ENCODE measurements at regions not wholly inside any gene's neighbourhood (a gene's known extent, or its start where the extent isn't known, plus 50 kb on each side); places are given as distances from the start of the nearest gene placed in this dataset.

GRCh38 chr5:4773827-4774317, 366.3 kb upstream of the ADAMTS16 start:
- no peak for DNase-seq

GRCh38 chr5:4777435-4777834, 362.7 kb upstream of the ADAMTS16 start:
- no peak for DNase-seq

- no peak for DNase-seq
Measured at GRCh38 chr5:4780633-4781032, 359.5 kb upstream of the ADAMTS16 start.

GRCh38 chr5:4781299-4781698, 358.8 kb upstream of the ADAMTS16 start:
- no peak for DNase-seq

GRCh38 chr5:4785971-4786370, 354.2 kb upstream of the ADAMTS16 start:
- no peak for DNase-seq

DNA sequence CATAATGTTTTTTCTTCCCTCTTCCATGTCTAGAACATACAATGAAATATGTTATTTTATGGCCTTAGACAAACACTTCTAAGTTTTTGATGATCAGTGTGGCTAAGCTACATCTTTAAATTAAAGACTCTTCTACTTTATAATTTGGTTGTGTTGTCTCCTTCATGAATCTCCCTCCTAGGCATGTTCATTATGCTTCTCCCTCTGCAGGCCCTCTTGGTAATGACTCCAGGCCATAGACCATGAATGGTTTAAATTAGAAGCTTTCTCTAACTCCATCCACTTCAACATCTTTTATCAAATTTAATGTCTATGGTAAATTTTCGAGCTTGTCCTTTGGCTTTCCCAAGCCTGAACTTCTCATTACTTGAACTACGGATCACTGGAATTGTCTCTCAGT, 342.7 kb upstream of the ADAMTS16 start:
- DNase-seq, result no peak

GRCh38 chr5:4802044-4802443, 338.1 kb upstream of the ADAMTS16 start:
- DNase-seq, result no peak

- no peak for DNase-seq
Measured at GRCh38 chr5:4804691-4805360, 335.3 kb upstream of the ADAMTS16 start.

- DNase-seq, result no peak
Measured at GRCh38 chr5:4815002-4815401, 325.1 kb upstream of the ADAMTS16 start.

DNA sequence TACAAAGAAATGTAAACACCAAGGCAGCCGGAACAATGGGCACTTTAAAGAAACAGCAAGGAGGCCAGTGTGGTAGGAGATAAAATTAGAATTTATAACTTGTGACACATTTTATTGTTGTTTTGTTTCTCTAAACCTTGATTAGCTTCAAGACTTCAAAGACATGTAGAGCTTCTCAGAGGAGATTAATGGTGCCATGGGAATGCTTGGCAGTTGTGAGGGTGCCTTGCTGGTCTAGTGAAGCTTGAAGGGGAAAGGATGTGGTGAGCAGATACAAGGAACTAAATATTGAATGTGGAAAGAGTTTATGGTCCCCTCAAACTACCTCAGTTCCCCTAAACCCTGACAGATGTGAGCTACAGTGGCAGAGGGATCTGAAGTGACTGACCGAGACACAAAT, 322.4 kb upstream of the ADAMTS16 start:
- no peak for DNase-seq

DNA sequence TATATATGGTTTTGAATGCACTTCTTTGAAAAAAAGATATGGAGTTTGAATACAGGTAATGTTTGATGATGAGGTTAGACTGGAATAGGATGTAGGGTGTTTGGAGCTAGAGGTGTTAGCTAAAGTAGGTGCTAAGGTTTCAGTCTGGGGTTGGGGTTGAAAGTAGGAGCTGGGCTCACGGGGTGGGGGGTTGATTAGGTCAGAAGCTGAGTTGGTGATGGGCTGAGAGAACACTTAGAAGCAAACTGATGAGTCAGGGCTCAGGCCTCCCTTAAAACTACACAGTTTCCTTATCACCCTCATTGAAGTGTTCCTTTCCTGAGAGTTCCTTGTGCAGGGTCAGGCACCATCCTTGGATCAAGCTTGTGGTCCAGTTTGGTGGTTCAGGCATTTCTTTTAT, 308.8 kb upstream of the ADAMTS16 start:
- no peak for DNase-seq

DNA sequence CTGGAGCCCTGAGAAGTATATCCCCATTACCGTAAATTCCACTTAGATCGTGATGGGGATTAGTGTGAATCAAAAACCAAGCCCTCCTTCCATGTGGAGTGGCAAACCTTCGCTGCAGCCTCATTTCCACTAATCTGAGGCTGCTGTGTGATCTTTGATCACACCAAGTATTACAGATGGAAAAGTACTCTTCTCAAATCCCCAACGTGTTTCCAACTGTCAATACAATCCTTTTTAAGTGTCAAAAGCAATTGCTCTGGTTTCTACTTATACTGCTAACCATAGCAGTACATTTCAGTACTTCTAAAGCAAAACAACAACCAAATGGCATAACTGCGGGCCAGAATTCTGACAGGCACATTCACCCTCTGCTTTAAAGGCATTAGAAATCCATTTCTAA, 307.7 kb upstream of the ADAMTS16 start:
- no peak for DNase-seq

- DNase-seq, result no peak
Measured at GRCh38 chr5:4833104-4833738, 306.9 kb upstream of the ADAMTS16 start.

- DNase-seq, result no peak
Measured at GRCh38 chr5:4837489-4838058, 302.6 kb upstream of the ADAMTS16 start.

DNA sequence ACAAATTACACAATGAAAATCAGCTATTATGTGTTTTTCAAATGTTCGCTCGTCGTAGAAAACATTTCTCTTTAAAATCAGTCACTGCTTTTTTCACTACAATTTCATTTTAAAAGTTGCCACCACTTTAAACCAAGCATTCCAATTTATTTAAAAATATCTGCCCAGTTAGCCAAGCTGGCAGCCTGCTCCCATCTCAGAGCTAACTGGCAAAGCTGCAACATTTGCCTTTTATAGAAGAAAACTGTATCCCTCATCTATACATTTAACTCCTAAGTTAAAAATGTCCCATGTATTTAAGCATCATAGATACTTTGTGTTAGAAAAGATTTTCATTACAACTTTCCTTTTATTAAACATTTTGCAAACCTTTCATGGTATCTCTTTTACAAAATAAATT, 294.9 kb upstream of the ADAMTS16 start:
- no peak for DNase-seq

DNA sequence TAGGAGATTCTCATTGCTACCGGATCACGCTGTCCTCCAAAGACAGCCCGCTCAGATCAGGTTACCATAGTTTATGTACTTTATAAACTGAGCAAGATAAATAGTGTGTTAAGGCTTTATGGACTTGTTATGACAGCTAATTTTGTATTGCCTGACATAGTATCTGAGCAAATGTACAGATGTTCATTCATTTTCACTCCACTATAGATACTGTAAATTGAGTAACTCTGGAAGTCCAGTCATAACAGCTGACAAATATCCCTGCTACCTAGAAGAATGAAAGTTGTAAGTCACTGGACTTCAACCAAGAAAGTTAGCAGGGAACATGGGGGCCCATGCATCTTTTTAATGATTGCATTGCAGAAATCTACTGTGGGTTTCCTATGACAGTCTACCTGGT, 292.4 kb upstream of the ADAMTS16 start:
- no peak for DNase-seq

DNA sequence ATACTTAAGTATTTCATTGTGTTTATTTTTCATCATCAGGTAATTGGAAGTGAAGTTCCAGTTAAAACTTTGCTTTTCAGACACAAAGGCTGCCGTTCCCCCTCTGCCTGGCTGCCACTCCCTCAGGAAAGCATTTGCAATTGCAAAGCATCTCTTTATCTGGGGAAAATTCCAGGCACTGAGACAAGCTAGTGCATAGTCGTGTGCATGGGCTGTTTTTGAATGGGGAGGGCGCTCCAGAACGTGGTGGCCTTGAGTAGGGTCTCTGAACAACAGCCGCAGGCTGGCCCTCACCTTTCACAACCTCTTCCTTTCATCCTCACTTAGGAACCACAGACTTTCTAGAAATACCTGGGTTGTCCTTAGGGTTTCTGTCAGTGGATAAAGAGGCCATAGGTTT, 285.1 kb upstream of the ADAMTS16 start:
- DNase-seq, result no peak

GRCh38 chr5:4855880-4856279, 284.2 kb upstream of the ADAMTS16 start:
- no peak for DNase-seq

- DNase-seq, result no peak
Measured at GRCh38 chr5:4857761-4858160, 282.4 kb upstream of the ADAMTS16 start.

DNA sequence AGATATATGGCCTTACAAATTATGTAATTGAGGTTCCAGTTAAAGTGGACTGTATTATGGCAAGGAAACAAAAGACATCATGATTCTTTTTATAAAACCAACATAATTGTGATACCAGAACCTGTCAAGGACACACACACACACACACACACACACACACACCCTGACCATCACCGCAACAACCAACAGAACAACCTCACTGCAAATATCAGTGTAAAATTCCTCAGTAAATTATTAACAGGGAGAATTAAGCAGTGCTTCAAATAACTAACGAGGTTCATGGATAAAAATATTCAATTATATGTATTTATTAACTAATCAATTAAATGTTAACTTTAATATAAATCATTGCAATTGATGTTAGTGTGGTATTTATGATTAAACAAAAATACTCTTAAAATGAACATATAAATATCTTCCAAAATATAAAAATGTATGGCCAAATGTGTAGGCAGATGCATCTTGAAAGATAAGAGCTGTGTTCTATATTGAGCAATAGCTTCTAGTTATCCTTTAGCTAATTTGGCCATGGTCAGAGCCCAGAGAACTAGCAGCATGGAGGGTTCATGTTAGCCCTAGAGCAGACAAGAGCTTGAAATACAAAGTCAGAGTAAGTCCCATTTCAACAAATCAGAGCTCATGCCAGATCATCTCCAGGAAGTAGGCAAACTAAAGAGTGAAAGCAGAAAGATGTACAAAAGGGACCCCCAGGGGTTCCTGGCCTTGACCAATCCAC, 280.5 kb upstream of the ADAMTS16 start:
- no peak for DNase-seq

- no peak for DNase-seq
Measured at GRCh38 chr5:4860631-4861030, 279.5 kb upstream of the ADAMTS16 start.

GRCh38 chr5:4862500-4862899, 277.6 kb upstream of the ADAMTS16 start:
- no peak for DNase-seq

- DNase-seq, result no peak
Measured at GRCh38 chr5:4866131-4866659, 273.9 kb upstream of the ADAMTS16 start.

DNA sequence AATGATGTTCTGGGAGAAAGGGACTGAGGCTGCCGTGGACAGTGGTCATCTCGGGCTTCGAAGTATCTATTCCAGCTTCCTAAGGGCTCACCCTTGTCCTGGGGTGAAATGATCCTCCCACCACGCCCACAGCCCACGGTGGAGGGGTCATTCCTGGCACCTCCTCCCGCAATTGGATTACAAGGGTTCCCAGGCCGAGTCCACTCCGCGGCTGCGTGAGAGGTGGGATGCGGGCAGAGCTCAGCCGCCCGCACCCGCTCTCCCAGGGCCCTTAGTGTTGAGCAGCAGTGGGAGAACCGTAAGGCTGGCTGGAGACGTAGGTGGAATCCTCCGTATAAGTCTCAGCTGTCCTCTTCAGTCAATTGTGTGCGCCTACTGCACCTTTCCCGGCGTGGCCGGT, 273.3 kb upstream of the ADAMTS16 start:
- DNase-seq, result no peak

Measured in stimulated activated CD4-positive, alpha-beta T cell treated with anti-CD3 and anti-CD28 coated beads, Interleukin-2, amount 100 ng/mL, for 24 hours (primary cell).